Activated CD8-positive, alpha-beta T cell treated with anti-CD3 and anti-CD28 coated beads for 36 hours (primary cell): ENCODE measurements at regions not wholly inside any gene's neighbourhood (a gene's known extent, or its start where the extent isn't known, plus 50 kb on each side); places are given as distances from the start of the nearest gene placed in this dataset.

Source experiments
- ATAC-seq: fragments of 200-7000 bp; cut with Tn5 transposase; one replicate; pipeline ENCODE4 v1.10.0; 2021; ENCODE audit warnings: mild to moderate bottlenecking, moderate library complexity
- CTCF ChIA-PET: fragments of 350-600 bp; sonication (Branson Sonifier 250); formaldehyde crosslinking; loops from one replicate; lab custom pipeline; 2021; ENCODE audit warnings: antibody characterized with exemption; lab: Charles Lee
- POLR2A ChIA-PET: fragments of 350-600 bp; sonication (Branson Sonifier 250); formaldehyde crosslinking; loops from one replicate; lab custom pipeline; 2021; ENCODE audit warnings: antibody characterized with exemption; lab: Charles Lee
- DNase-seq: peaks from one replicate; pipeline ENCODE4 v3.0.0-alpha.2; 2020
- H3K27ac Mint-ChIP-seq: one replicate; pipeline ENCODE4 v1.8.0; 2021; ENCODE audit warnings: mild to moderate bottlenecking, mixed read lengths
- H3K27me3 Mint-ChIP-seq: one replicate; pipeline ENCODE4 v1.8.0; 2021; ENCODE audit warnings: mixed read lengths
- H3K36me3 Mint-ChIP-seq: one replicate; pipeline ENCODE4 v1.8.0; 2021; ENCODE audit warnings: low read depth, mixed read lengths
- H3K4me1 Mint-ChIP-seq: one replicate; pipeline ENCODE4 v1.8.0; 2021; ENCODE audit warnings: low read depth, mixed read lengths
- H3K4me3 Mint-ChIP-seq: one replicate; pipeline ENCODE4 v1.8.0; 2021; ENCODE audit warnings: mild to moderate bottlenecking, moderate library complexity, mixed read lengths
- H3K9me3 Mint-ChIP-seq: one replicate; pipeline ENCODE4 v1.8.0; 2021; ENCODE audit warnings: mixed read lengths
- CTCF ChIP-seq: fragments of 200-600 bp; IDR thresholded peaks from one replicate; pipeline ENCODE4 v1.8.0; 2022; ENCODE audit warnings: antibody characterized with exemption, mild to moderate bottlenecking
- intact Hi-C: fragments of 100-400 bp; cut with micrococcal nuclease; formaldehyde crosslinking; loops from one replicate; pipeline ENCODE4 v1.10.0; 2022

GRCh38 chr10:33791272-33791660 is 456.8 kb upstream of the NRP1 start:
- no peak overlapping the region for H3K4me3 Mint-ChIP-seq
- H3K27me3 Mint-ChIP-seq: no peaks in the 10 kb centered on the region
- ChIA-PET CTCF (no interaction called here), POLR2A (no interaction called here)
- H3K36me3 Mint-ChIP-seq: no peaks in the 10 kb centered on the region
- TF ChIP-seq CTCF: no peak
- intact Hi-C loops: no loop called here
- H3K4me1 Mint-ChIP-seq: no peaks in the 10 kb centered on the region
- ATAC-seq (no peak), DNase-seq (no peak)
- H3K9me3 Mint-ChIP-seq: no peaks in the 10 kb centered on the region
- no peak overlapping the region for H3K27ac Mint-ChIP-seq

GRCh38 chr10:33790521-33791271 is 456.2 kb upstream of the NRP1 start:
- H3K27me3 Mint-ChIP-seq: no peaks in the 10 kb centered on the region
- CTCF ChIA-PET: no interaction called here
- no peak for DNase-seq
- no peak overlapping the region for H3K4me3 Mint-ChIP-seq
- no peaks in the 10 kb centered on the region for H3K9me3 Mint-ChIP-seq
- TF ChIP-seq CTCF: no peak
- no peak overlapping the region for H3K27ac Mint-ChIP-seq
- intact Hi-C loops: no loop called here
- no peak for ATAC-seq
- H3K4me1 Mint-ChIP-seq: no peaks in the 10 kb centered on the region
- H3K36me3 Mint-ChIP-seq: no peaks in the 10 kb centered on the region
- POLR2A ChIA-PET: no interaction called here

- no peak for ATAC-seq
- Mint-ChIP-seq H3K4me3 (no peak overlapping the region), H3K36me3 (no peaks in the 10 kb centered on the region), H3K4me1 (no peaks in the 10 kb centered on the region), H3K27ac (no peak overlapping the region), H3K9me3 (no peaks in the 10 kb centered on the region), H3K27me3 (no peaks in the 10 kb centered on the region)
- DNase-seq: no peak
- no peak for TF ChIP-seq CTCF
- ChIA-PET CTCF (no interaction called here), POLR2A (no interaction called here)
- intact Hi-C loops: no loop called here
These were observed 449.1 kb upstream of the NRP1 start for GRCh38 chr10:33783557-33783956.

GRCh38 chr10:33783078-33783477 is 448.6 kb upstream of the NRP1 start:
- Mint-ChIP-seq H3K4me1 (no peaks in the 10 kb centered on the region), H3K9me3 (no peaks in the 10 kb centered on the region), H3K27ac (no peak overlapping the region), H3K36me3 (no peaks in the 10 kb centered on the region), H3K4me3 (no peak overlapping the region), H3K27me3 (no peaks in the 10 kb centered on the region)
- TF ChIP-seq CTCF: no peak
- ChIA-PET CTCF (interaction anchor here (1.0 kb wide), 1 partner anchor 175 kb away, joined by 3 read pairs; no protein-coding TSS in a partner anchor), POLR2A (no interaction called here)
- ATAC-seq: no peak
- no peak for DNase-seq
- intact Hi-C loops: no loop called here

- CTCF ChIA-PET: no interaction called here
- ATAC-seq (no peak), DNase-seq (no peak)
- no peaks in the 10 kb centered on the region for H3K4me1 Mint-ChIP-seq
- no peaks in the 10 kb centered on the region for H3K36me3 Mint-ChIP-seq
- POLR2A ChIA-PET: no interaction called here
- H3K9me3 Mint-ChIP-seq: no peaks in the 10 kb centered on the region
- H3K4me3 Mint-ChIP-seq: no peak overlapping the region
- no peak for TF ChIP-seq CTCF
- H3K27me3 Mint-ChIP-seq: no peaks in the 10 kb centered on the region
- no peak overlapping the region for H3K27ac Mint-ChIP-seq
- intact Hi-C loops: no loop called here
These were observed 447.3 kb upstream of the NRP1 start for GRCh38 chr10:33781606-33782395.
